Stimulated activated naive B cell treated with anti-CD40 and anti-IgM and Interleukin-4, amounts not matched to agents 10 μg/mL and 1 μg/mL and 100 μg/mL, for 72 hours (primary cell): ENCODE measurements at regions not wholly inside any gene's neighbourhood (a gene's known extent, or its start where the extent isn't known, plus 50 kb on each side); places are given as distances from the start of the nearest gene placed in this dataset.

ENCODE experiments used
- ATAC-seq, 2 donors: fragments of 150-1000 bp; cut with Tn5 transposase; replicated peaks; 2 replicates each; pipeline ENCODE4 v1.10.0; 2021; ENCODE audit warnings: moderate library complexity in 1 of 2
- DNase-seq: peaks from one replicate; pipeline ENCODE4 v3.0.0; 2021
- H3K27ac Mint-ChIP-seq: one replicate; pipeline ENCODE4 v1.8.0; 2022; ENCODE audit warnings: mild to moderate bottlenecking, mixed read lengths
- H3K27me3 Mint-ChIP-seq, 2 donors: one replicate each; pipeline ENCODE4 v1.8.0; 2022; ENCODE audit warnings: mixed read lengths in 2 of 2
- H3K36me3 Mint-ChIP-seq, 2 donors: one replicate each; pipeline ENCODE4 v1.8.0; 2022; ENCODE audit warnings: mixed read lengths in 2 of 2, mild to moderate bottlenecking in 1 of 2
- H3K4me1 Mint-ChIP-seq, 2 donors: one replicate each; pipeline ENCODE4 v1.8.0; 2022; ENCODE audit warnings: mixed read lengths in 2 of 2, mild to moderate bottlenecking in 1 of 2
- H3K4me3 Mint-ChIP-seq, 2 donors: one replicate each; pipeline ENCODE4 v1.8.0; 2022; ENCODE audit warnings: mild to moderate bottlenecking in 2 of 2, mixed read lengths in 2 of 2, moderate library complexity in 1 of 2
- H3K9me3 Mint-ChIP-seq, 2 donors: one replicate each; pipeline ENCODE4 v1.8.0; 2022; ENCODE audit warnings: mixed read lengths in 2 of 2, mild to moderate bottlenecking in 1 of 2

DNA sequence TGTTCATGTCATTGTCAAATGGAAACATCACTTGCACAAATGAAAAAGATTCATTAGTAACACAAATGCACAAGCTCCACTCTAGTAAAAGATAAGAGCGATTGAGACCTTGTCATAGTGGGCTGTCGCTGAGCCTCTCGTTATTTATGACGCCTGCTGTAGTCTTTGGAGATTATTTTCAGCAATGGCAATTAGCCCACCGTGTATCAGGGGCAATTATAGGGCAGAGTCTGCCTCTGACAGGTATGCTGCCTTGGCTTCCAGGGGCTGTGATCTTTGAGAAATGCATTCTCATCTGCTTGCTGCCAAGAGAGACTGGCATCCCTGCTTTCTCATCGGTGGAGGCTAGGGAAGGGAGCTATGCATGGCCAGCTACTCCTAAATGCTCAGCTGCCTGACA lies 426.8 kb upstream of the CLINT1 start:
- Mint-ChIP-seq H3K36me3 (no peaks in the 10 kb centered on the region), H3K4me1 (no peaks in the 10 kb centered on the region), H3K27me3 (no peaks in the 10 kb centered on the region), H3K27ac (no peak overlapping the region), H3K9me3 (peaks cover 0 to 4% of the 10 kb centered on the region in 2 donors), H3K4me3 (no peak overlapping the region)
- DNase-seq (no peak), ATAC-seq (no peak)

DNA sequence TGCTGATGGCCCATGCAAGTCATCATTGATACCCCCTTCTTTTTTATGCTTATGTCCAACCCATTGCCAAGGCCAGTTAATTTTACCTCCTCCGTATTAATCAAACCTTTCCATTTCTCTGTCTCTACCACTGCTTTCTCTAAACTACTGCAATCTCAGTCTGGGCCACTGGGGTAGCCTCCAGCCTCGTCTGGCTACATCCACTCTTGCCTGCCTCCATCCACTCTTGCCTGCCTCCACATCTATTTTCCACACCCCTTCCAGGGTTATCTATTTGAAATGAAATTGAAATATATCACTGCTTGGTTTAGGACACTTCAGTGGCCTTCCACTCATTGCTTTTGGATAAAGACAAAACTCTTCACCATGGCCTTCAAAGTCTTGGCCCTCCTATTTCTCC lies 425.3 kb upstream of the CLINT1 start:
- no peaks in the 10 kb centered on the region for H3K27me3 Mint-ChIP-seq
- no peak overlapping the region for H3K4me3 Mint-ChIP-seq
- DNase-seq (no peak), ATAC-seq (no peak)
- no peaks in the 10 kb centered on the region for H3K4me1 Mint-ChIP-seq
- peaks cover 0 to 4% of the 10 kb centered on the region in 2 donors for H3K9me3 Mint-ChIP-seq
- H3K36me3 Mint-ChIP-seq = no peaks in the 10 kb centered on the region
- no peak overlapping the region for H3K27ac Mint-ChIP-seq

- Mint-ChIP-seq H3K27ac (no peak overlapping the region), H3K4me3 (no peak overlapping the region), H3K27me3 (no peaks in the 10 kb centered on the region), H3K36me3 (no peaks in the 10 kb centered on the region), H3K4me1 (no peaks in the 10 kb centered on the region), H3K9me3 (peaks cover 0 to 4% of the 10 kb centered on the region in 2 donors)
- DNase-seq = no peak
- no peak for ATAC-seq
Measured at GRCh38 chr5:158283397-158283796, 424.5 kb upstream of the CLINT1 start.

- no peaks in the 10 kb centered on the region for H3K36me3 Mint-ChIP-seq
- peaks cover 0 to 2% of the 10 kb centered on the region in 2 donors for H3K9me3 Mint-ChIP-seq
- no peak for DNase-seq
- no peak overlapping the region for H3K27ac Mint-ChIP-seq
- no peak for ATAC-seq
- no peak overlapping the region for H3K4me3 Mint-ChIP-seq
- H3K4me1 Mint-ChIP-seq = no peaks in the 10 kb centered on the region
- H3K27me3 Mint-ChIP-seq = no peaks in the 10 kb centered on the region
Measured at GRCh38 chr5:158278216-158278925, 419.4 kb upstream of the CLINT1 start.

GRCh38 chr5:158277276-158277675 lies 418.3 kb upstream of the CLINT1 start:
- Mint-ChIP-seq H3K4me3 (no peak overlapping the region), H3K9me3 (no peaks in the 10 kb centered on the region), H3K4me1 (no peaks in the 10 kb centered on the region), H3K36me3 (no peaks in the 10 kb centered on the region), H3K27me3 (no peaks in the 10 kb centered on the region), H3K27ac (no peak overlapping the region)
- DNase-seq (no peak), ATAC-seq (no peak)

GRCh38 chr5:158276692-158277091 lies 417.7 kb upstream of the CLINT1 start:
- H3K9me3 Mint-ChIP-seq = no peaks in the 10 kb centered on the region
- no peak overlapping the region for H3K4me3 Mint-ChIP-seq

GRCh38 chr5:158275511-158275910 lies 416.6 kb upstream of the CLINT1 start:
- ATAC-seq (no peak), DNase-seq (no peak)
- Mint-ChIP-seq H3K36me3 (no peaks in the 10 kb centered on the region), H3K9me3 (no peaks in the 10 kb centered on the region), H3K4me3 (no peak overlapping the region), H3K27me3 (no peaks in the 10 kb centered on the region), H3K4me1 (no peaks in the 10 kb centered on the region), H3K27ac (no peak overlapping the region)

More at GRCh38 chr5:158276692-158277091, 417.7 kb upstream of the CLINT1 start:
- DNase-seq (no peak), ATAC-seq (no peak)
- no peaks in the 10 kb centered on the region for H3K4me1 Mint-ChIP-seq
- no peaks in the 10 kb centered on the region for H3K27me3 Mint-ChIP-seq
- no peak overlapping the region for H3K27ac Mint-ChIP-seq
- no peaks in the 10 kb centered on the region for H3K36me3 Mint-ChIP-seq

- no peak for ATAC-seq
- Mint-ChIP-seq H3K9me3 (peaks cover 0 to 5% of the 10 kb centered on the region in 2 donors), H3K36me3 (peaks cover 0 to 4% of the 10 kb centered on the region in 2 donors)
Measured at GRCh38 chr5:158273035-158273434, 414.1 kb upstream of the CLINT1 start.

DNA sequence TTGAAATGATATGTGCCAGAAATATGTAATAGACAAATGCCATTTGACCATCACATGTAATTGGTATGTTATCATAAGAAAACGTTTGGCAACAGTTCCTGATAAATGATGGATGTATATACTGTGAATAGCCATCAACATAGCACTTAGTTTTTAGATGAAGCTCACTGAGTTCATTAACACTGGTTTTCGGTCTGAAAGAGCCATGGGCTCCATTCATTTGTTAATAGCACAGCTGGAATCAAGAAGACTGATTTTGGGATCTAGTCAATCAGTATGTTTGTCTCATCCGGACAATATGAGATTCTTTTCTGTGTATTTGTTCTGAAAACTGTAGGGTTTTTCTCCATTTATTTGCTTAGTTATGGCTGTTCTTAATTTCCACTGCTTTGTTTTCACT lies 413.5 kb upstream of the CLINT1 start:
- H3K4me1 Mint-ChIP-seq = no peaks in the 10 kb centered on the region
- DNase-seq = no peak
- no peaks in the 10 kb centered on the region for H3K27me3 Mint-ChIP-seq
- no peak for ATAC-seq
- H3K27ac Mint-ChIP-seq = no peak overlapping the region
- H3K36me3 Mint-ChIP-seq = peaks cover 0 to 4% of the 10 kb centered on the region in 2 donors
- H3K4me3 Mint-ChIP-seq = no peak overlapping the region
- H3K9me3 Mint-ChIP-seq = peaks cover 0 to 5% of the 10 kb centered on the region in 2 donors

More at GRCh38 chr5:158273035-158273434, 414.1 kb upstream of the CLINT1 start:
- no peaks in the 10 kb centered on the region for H3K4me1 Mint-ChIP-seq
- H3K27me3 Mint-ChIP-seq = no peaks in the 10 kb centered on the region
- DNase-seq = no peak
- H3K27ac Mint-ChIP-seq = no peak overlapping the region
- H3K4me3 Mint-ChIP-seq = no peak overlapping the region

- Mint-ChIP-seq H3K9me3 (peaks cover 0 to 8% of the 10 kb centered on the region in 2 donors), H3K27ac (no peak overlapping the region), H3K36me3 (peaks cover 0 to 4% of the 10 kb centered on the region in 2 donors), H3K4me3 (no peak overlapping the region), H3K4me1 (no peaks in the 10 kb centered on the region), H3K27me3 (no peaks in the 10 kb centered on the region)
- no peak for ATAC-seq
- DNase-seq = no peak
Measured at GRCh38 chr5:158270996-158271554, 412.1 kb upstream of the CLINT1 start.

DNA sequence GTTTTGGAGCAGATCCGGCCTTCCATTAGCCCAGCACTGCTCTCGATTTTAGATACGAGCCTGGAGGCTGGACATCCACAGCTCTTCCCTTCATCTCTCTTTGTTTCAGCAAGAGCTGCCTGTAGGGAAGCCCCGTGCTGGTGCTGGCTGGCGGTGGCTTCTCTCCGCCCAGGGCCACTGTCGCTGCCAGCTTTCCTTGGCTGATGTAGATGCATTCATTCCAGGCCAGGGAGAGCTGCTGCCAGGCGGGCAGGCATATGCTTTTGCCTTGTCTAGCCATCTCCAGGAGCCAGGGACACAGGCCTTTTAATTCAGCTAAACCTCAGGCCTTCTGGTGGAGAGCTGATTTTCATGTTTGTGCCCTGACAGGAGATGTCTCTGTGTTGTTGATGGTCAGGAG lies 409.3 kb upstream of the CLINT1 start:
- H3K27me3 Mint-ChIP-seq = no peaks in the 10 kb centered on the region
- ATAC-seq = no peak
- peaks cover 0 to 4% of the 10 kb centered on the region in 2 donors for H3K36me3 Mint-ChIP-seq
- H3K27ac Mint-ChIP-seq = no peak overlapping the region
- peaks cover 0 to 8% of the 10 kb centered on the region in 2 donors for H3K9me3 Mint-ChIP-seq
- no peak for DNase-seq
- peaks cover 5 to 7% of the 10 kb centered on the region in 2 donors for H3K4me1 Mint-ChIP-seq
- no peak overlapping the region for H3K4me3 Mint-ChIP-seq

GRCh38 chr5:158267228-158267627 lies 408.3 kb upstream of the CLINT1 start:
- DNase-seq (no peak), ATAC-seq (no peak)
- no peak overlapping the region for H3K27ac Mint-ChIP-seq
- H3K27me3 Mint-ChIP-seq = no peaks in the 10 kb centered on the region
- peaks cover 0 to 8% of the 10 kb centered on the region in 2 donors for H3K9me3 Mint-ChIP-seq
- H3K4me3 Mint-ChIP-seq = no peak overlapping the region
- peaks cover 0 to 4% of the 10 kb centered on the region in 2 donors for H3K36me3 Mint-ChIP-seq
- peaks cover 5 to 7% of the 10 kb centered on the region in 2 donors for H3K4me1 Mint-ChIP-seq

- no peak overlapping the region for H3K4me3 Mint-ChIP-seq
- peaks cover 0 to 8% of the 10 kb centered on the region in 2 donors for H3K9me3 Mint-ChIP-seq
- peaks cover 0 to 4% of the 10 kb centered on the region in 2 donors for H3K36me3 Mint-ChIP-seq
- H3K4me1 Mint-ChIP-seq = peaks cover 5 to 7% of the 10 kb centered on the region in 2 donors
- H3K27me3 Mint-ChIP-seq = no peaks in the 10 kb centered on the region
- ATAC-seq = no peak
- no peak for DNase-seq
- no peak overlapping the region for H3K27ac Mint-ChIP-seq
Measured at GRCh38 chr5:158265931-158266700, 407.2 kb upstream of the CLINT1 start.

- Mint-ChIP-seq H3K9me3 (peaks cover 0 to 9% of the 10 kb centered on the region in 2 donors), H3K4me3 (no peak overlapping the region), H3K27me3 (no peaks in the 10 kb centered on the region), H3K4me1 (peaks cover 5 to 7% of the 10 kb centered on the region in 2 donors), H3K36me3 (peaks cover 0 to 4% of the 10 kb centered on the region in 2 donors), H3K27ac (no peak overlapping the region)
- ATAC-seq (no peak), DNase-seq (no peak)
Measured at GRCh38 chr5:158265346-158265745, 406.4 kb upstream of the CLINT1 start.
